ENCODE measurements at regions not wholly inside any gene's neighbourhood (a gene's known extent, or its start where the extent isn't known, plus 50 kb on each side); places are given as distances from the start of the nearest gene placed in this dataset.
"Not testable (repeated sequence)": the region's sequence is repeated elsewhere in the genome, so short reads cannot be mapped to it uniquely, and the experiment has no call there.

DNA sequence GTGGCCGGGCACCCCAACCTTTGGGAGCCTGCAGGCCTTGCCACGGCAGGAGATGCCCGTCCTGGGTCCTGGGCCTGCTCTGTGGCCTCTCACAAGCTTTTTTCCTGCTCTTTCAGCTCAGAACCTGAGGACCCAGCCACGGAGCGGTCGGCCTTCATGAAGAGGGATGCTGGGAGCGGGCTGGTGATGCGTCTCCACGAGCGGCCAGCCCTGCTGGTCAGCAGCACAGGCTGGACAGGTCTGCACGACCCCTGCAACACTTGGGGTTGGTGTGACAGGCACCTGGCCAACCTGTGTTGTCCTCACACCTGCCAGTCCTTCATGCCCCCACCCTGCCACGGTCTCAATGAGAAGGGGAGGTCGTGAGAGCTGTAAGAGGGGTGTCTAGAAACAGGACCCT, 170.0 kb downstream of the ADRA2C start:
- no peak overlapping the region for H2AFZ ChIP-seq (ENCODE audit: low read depth, low read length)
- no peak overlapping the region for H3K27ac ChIP-seq (ENCODE audit: low read depth, low read length)
- no peak overlapping the region for H3K4me3 Mint-ChIP-seq (ENCODE audit: unreplicated experiment)
- H3K27ac Mint-ChIP-seq (ENCODE audit: unreplicated experiment): peak overlapping the region; percentile 53
- H3K36me3 Mint-ChIP-seq (ENCODE audit: low read depth, unreplicated experiment): no peaks in the 10 kb centered on the region
- FAIRE-seq: no peak
- H3K4me1 Mint-ChIP-seq (ENCODE audit: low read depth, unreplicated experiment): no peaks in the 10 kb centered on the region
- H3K36me3 ChIP-seq (ENCODE audit: insufficient read depth, low read length): no peaks in the 10 kb centered on the region
- no peaks in the 10 kb centered on the region for H3K4me1 ChIP-seq (ENCODE audit: insufficient read depth, low read length)
- no peak overlapping the region for H3K4me3 ChIP-seq (ENCODE audit: insufficient read depth, low read depth, low read length)
- TF ChIP-seq EZH2 (IDR thresholded peaks at IDR 0.05; ENCODE audit: insufficient read depth, low read length): no peak
- TF ChIP-seq, protein P1, sequence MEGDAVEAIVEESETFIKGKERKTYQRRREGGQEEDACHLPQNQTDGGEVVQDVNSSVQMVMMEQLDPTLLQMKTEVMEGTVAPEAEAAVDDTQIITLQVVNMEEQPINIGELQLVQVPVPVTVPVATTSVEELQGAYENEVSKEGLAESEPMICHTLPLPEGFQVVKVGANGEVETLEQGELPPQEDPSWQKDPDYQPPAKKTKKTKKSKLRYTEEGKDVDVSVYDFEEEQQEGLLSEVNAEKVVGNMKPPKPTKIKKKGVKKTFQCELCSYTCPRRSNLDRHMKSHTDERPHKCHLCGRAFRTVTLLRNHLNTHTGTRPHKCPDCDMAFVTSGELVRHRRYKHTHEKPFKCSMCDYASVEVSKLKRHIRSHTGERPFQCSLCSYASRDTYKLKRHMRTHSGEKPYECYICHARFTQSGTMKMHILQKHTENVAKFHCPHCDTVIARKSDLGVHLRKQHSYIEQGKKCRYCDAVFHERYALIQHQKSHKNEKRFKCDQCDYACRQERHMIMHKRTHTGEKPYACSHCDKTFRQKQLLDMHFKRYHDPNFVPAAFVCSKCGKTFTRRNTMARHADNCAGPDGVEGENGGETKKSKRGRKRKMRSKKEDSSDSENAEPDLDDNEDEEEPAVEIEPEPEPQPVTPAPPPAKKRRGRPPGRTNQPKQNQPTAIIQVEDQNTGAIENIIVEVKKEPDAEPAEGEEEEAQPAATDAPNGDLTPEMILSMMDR (IDR thresholded peaks at IDR 0.05; ENCODE audit: insufficient read depth, low read depth, low read length): no peak
- H3K4me2 ChIP-seq (ENCODE audit: low read length): no peak overlapping the region
- no peak for DNase-seq (ENCODE audit: low read depth)
- H3K9ac ChIP-seq (ENCODE audit: low read length): no peak overlapping the region
- H4K20me1 ChIP-seq (ENCODE audit: insufficient read depth, low read length): no peaks in the 10 kb centered on the region
- no peaks in the 10 kb centered on the region for H3K9me3 ChIP-seq (ENCODE audit: insufficient read depth, low read depth, low read length)
- no peaks in the 10 kb centered on the region for H3K27me3 ChIP-seq (ENCODE audit: insufficient read depth, low read length)
- H3K9me3 Mint-ChIP-seq (ENCODE audit: unreplicated experiment): no peaks in the 10 kb centered on the region
- peaks cover 9% of the 10 kb centered on the region for H3K27me3 Mint-ChIP-seq (ENCODE audit: low read depth, unreplicated experiment)
- H3K79me2 ChIP-seq (ENCODE audit: insufficient read depth, low read length): no peaks in the 10 kb centered on the region

DNA sequence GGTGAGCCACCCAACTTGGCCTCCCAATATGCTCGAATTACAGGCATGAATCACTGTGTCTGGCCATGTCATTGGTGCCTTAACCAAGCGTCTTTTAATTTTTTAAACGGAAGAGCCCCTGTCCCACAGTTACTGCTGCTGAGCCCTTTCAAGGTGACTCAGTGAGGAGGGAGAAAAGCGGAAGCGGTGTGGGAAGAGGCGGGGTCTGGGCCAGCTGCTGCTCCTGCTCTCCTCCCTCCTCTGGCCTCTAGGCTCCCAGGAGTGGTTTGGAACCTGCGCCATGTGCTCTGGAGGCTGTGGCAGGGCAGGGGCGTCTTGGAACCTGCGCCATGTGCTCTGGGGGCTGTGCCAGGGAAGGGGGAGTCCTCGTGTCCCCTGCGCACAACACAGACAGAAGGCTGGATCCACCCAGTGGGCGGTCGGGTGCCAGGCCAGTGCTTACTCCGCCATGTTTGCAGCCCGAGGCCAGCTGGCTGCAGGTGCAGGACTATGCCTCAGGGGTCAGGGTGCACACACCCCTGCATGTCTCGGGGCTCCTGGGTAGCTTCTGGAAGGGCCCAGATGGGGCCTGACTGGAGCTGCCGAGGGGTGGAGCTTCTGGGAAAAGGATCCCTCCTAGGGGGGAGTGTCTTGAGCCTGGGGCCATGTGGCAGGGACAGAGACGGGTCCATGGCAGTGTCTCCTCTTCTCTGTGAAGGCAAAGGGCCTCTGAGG, 171.8 kb downstream of the ADRA2C start:
- peak overlapping the region; percentile 45 for H3K4me3 Mint-ChIP-seq (ENCODE audit: unreplicated experiment)
- H3K9ac ChIP-seq (ENCODE audit: low read length); H3K36me3 Mint-ChIP-seq (ENCODE audit: low read depth, unreplicated experiment); H3K4me1 Mint-ChIP-seq (ENCODE audit: low read depth, unreplicated experiment); DNase-seq (ENCODE audit: low read depth); H3K4me1 ChIP-seq (ENCODE audit: insufficient read depth, low read length); H3K79me2 ChIP-seq (ENCODE audit: insufficient read depth, low read length); H3K4me3 ChIP-seq (ENCODE audit: insufficient read depth, low read depth, low read length); H4K20me1 ChIP-seq (ENCODE audit: insufficient read depth, low read length); H3K27ac Mint-ChIP-seq (ENCODE audit: unreplicated experiment); H3K9me3 ChIP-seq (ENCODE audit: insufficient read depth, low read depth, low read length); FAIRE-seq; H3K36me3 ChIP-seq (ENCODE audit: insufficient read depth, low read length); H3K27me3 ChIP-seq (ENCODE audit: insufficient read depth, low read length); H3K4me2 ChIP-seq (ENCODE audit: low read length); H3K27ac ChIP-seq (ENCODE audit: low read depth, low read length); H3K27me3 Mint-ChIP-seq (ENCODE audit: low read depth, unreplicated experiment); H3K9me3 Mint-ChIP-seq (ENCODE audit: unreplicated experiment); H2AFZ ChIP-seq (ENCODE audit: low read depth, low read length): not testable (repeated sequence)

DNA sequence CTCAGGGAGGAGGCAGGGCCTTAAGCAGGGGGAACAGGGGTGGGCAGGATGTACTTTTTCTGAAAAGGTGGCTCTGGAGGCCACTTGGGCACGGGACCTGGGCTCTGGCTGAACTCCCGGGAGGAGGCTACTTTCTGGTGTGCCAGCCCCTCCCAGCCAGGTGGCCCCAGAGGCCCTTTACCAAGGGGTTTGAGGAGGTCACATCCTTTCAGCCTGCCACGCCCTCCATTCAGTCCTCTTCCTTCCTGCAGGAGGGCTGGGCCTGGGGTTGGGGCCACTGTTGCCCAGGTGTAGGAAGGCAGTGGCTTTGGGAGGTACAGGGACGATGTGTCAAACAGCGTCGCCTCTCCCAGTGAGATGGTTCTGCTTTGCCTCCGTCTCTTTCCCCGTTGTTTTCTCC, 172.5 kb downstream of the ADRA2C start:
- not testable (repeated sequence) for H2AFZ ChIP-seq (ENCODE audit: low read depth, low read length); H3K9ac ChIP-seq (ENCODE audit: low read length); H3K4me3 Mint-ChIP-seq (ENCODE audit: unreplicated experiment); H3K4me1 Mint-ChIP-seq (ENCODE audit: low read depth, unreplicated experiment); DNase-seq (ENCODE audit: low read depth); H3K9me3 Mint-ChIP-seq (ENCODE audit: unreplicated experiment); H3K27ac Mint-ChIP-seq (ENCODE audit: unreplicated experiment); H4K20me1 ChIP-seq (ENCODE audit: insufficient read depth, low read length); H3K36me3 ChIP-seq (ENCODE audit: insufficient read depth, low read length); H3K36me3 Mint-ChIP-seq (ENCODE audit: low read depth, unreplicated experiment); H3K4me1 ChIP-seq (ENCODE audit: insufficient read depth, low read length); H3K27ac ChIP-seq (ENCODE audit: low read depth, low read length); H3K79me2 ChIP-seq (ENCODE audit: insufficient read depth, low read length); H3K4me2 ChIP-seq (ENCODE audit: low read length); H3K27me3 ChIP-seq (ENCODE audit: insufficient read depth, low read length); H3K9me3 ChIP-seq (ENCODE audit: insufficient read depth, low read depth, low read length); H3K27me3 Mint-ChIP-seq (ENCODE audit: low read depth, unreplicated experiment); FAIRE-seq; H3K4me3 ChIP-seq (ENCODE audit: insufficient read depth, low read depth, low read length)

DNA sequence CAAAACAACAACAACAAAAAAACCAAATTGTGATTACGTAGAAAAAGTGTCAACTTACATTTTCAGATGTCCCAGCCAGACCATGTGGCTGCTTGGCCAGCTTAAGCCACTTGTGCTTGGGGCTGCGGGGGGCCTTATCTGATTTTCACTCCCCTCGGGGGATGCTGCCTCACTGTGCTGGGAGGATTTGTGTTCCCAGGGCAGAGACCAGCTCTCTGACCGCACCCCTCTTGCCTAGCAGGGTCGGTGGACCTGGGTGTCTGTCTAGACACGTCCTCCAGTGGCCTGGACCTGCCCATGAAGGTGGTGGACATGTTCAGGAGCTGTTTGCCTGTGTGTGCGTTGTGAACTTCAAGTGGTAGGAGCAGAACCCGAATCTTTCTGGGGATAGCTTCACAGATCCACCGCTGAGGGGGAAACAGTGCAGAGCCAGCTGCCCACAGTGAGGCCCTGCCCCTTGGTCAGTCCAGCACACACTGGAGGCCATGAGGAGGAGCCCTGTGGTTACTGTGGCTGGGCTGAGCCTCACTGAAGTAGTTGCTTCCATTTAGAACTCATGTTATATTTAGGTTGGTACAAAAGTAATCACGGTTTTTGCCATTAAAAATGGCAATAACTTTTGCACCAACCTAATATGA, 173.9 kb downstream of the ADRA2C start:
- DNase-seq (ENCODE audit: low read depth): peak; percentile 12
- H3K27ac Mint-ChIP-seq (ENCODE audit: unreplicated experiment): not testable (repeated sequence)

DNA sequence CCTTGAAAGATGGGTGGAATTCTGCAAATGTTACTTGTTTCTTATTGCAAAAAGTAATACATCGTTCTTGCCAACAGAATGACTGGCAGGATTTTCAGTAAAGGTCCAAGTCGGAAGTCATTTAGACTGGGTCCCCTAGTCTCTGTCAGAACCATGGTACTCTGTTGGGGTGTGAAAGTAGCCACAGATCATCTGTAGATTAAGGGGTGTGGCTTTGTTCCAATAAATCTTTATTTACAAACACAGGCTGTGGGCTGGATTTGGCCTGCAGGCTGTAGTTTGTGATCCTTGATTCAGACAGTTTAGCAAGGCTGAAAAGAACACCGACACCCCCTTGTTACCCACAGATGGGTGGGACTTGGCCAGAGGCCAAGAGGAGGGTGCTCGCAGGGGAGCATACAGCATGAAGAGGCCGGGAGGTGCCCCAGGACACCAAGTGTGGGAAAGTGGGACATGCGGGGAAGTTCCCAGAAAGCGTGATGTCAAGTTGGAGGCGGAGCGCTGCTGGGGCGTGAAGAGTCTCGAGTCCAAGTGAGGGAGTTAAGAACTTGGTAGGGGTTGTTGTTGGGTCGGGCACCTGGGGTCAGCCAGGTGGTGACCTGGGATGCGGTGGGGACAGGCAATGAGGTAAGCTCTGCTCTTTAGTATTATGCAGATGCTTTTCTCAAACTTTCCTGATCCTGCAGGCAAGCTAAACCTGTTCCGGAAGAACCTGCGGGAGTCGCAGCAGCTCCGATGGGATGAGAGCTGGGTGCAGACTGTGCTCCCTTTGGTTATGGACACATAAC, 175.7 kb downstream of the ADRA2C start:
- not testable (repeated sequence) for H3K4me1 Mint-ChIP-seq (ENCODE audit: low read depth, unreplicated experiment); H3K4me3 Mint-ChIP-seq (ENCODE audit: unreplicated experiment); H3K36me3 ChIP-seq (ENCODE audit: insufficient read depth, low read length); H3K4me3 ChIP-seq (ENCODE audit: insufficient read depth, low read depth, low read length); H3K9ac ChIP-seq (ENCODE audit: low read length); H3K36me3 Mint-ChIP-seq (ENCODE audit: low read depth, unreplicated experiment); H4K20me1 ChIP-seq (ENCODE audit: insufficient read depth, low read length); H3K9me3 Mint-ChIP-seq (ENCODE audit: unreplicated experiment); H3K4me1 ChIP-seq (ENCODE audit: insufficient read depth, low read length); H3K27me3 ChIP-seq (ENCODE audit: insufficient read depth, low read length); H3K9me3 ChIP-seq (ENCODE audit: insufficient read depth, low read depth, low read length); H3K27ac ChIP-seq (ENCODE audit: low read depth, low read length); FAIRE-seq; H3K4me2 ChIP-seq (ENCODE audit: low read length); H2AFZ ChIP-seq (ENCODE audit: low read depth, low read length); H3K27ac Mint-ChIP-seq (ENCODE audit: unreplicated experiment); DNase-seq (ENCODE audit: low read depth); H3K79me2 ChIP-seq (ENCODE audit: insufficient read depth, low read length); H3K27me3 Mint-ChIP-seq (ENCODE audit: low read depth, unreplicated experiment)

More for the DNA sequence above, 173.9 kb downstream of the ADRA2C start:
- H2AFZ ChIP-seq (ENCODE audit: low read depth, low read length); H4K20me1 ChIP-seq (ENCODE audit: insufficient read depth, low read length); H3K36me3 ChIP-seq (ENCODE audit: insufficient read depth, low read length); H3K79me2 ChIP-seq (ENCODE audit: insufficient read depth, low read length); FAIRE-seq; H3K9me3 ChIP-seq (ENCODE audit: insufficient read depth, low read depth, low read length); H3K4me1 Mint-ChIP-seq (ENCODE audit: low read depth, unreplicated experiment); H3K4me3 Mint-ChIP-seq (ENCODE audit: unreplicated experiment); H3K9ac ChIP-seq (ENCODE audit: low read length); H3K36me3 Mint-ChIP-seq (ENCODE audit: low read depth, unreplicated experiment); H3K4me2 ChIP-seq (ENCODE audit: low read length); H3K27me3 Mint-ChIP-seq (ENCODE audit: low read depth, unreplicated experiment); H3K4me1 ChIP-seq (ENCODE audit: insufficient read depth, low read length); H3K9me3 Mint-ChIP-seq (ENCODE audit: unreplicated experiment); H3K27me3 ChIP-seq (ENCODE audit: insufficient read depth, low read length); H3K27ac ChIP-seq (ENCODE audit: low read depth, low read length); H3K4me3 ChIP-seq (ENCODE audit: insufficient read depth, low read depth, low read length): not testable (repeated sequence)
